COLO668 (cell line): ENCODE measurements at regions not wholly inside any gene's neighbourhood (a gene's known extent, or its start where the extent isn't known, plus 50 kb on each side); places are given as distances from the start of the nearest gene placed in this dataset.
"Not testable (repeated sequence)": the region's sequence is repeated elsewhere in the genome, so short reads cannot be mapped to it uniquely, and the experiment has no call there.

ENCODE experiments used
- DNase-seq: peaks from one replicate; lab custom pipeline; 2025; ENCODE audit not compliant: unreplicated experiment; lab: John Stamatoyannopoulos, UW

- DNase-seq: no peak
Measured at GRCh38 chr21:19198801-19199200, 795.2 kb upstream of the TMPRSS15 start.

- no peak for DNase-seq
Measured at GRCh38 chr21:19218163-19218562, 814.6 kb upstream of the TMPRSS15 start.

- no peak for DNase-seq
Measured at GRCh38 chr21:19224090-19224489, 820.5 kb upstream of the TMPRSS15 start.

- no peak for DNase-seq
Measured at GRCh38 chr21:19228226-19228625, 824.6 kb upstream of the TMPRSS15 start.

- DNase-seq: not testable (repeated sequence)
Measured at GRCh38 chr21:19233841-19234240, 830.3 kb upstream of the TMPRSS15 start.

- DNase-seq: no peak
Measured at GRCh38 chr21:19236209-19236608, 832.6 kb upstream of the TMPRSS15 start.

- no peak for DNase-seq
Measured at GRCh38 chr21:19237608-19238007, 834.0 kb upstream of the TMPRSS15 start.

GRCh38 chr21:19239696-19240095 lies 836.1 kb upstream of the TMPRSS15 start:
- no peak for DNase-seq

- no peak for DNase-seq
Measured at GRCh38 chr21:19244502-19245187, 841.1 kb upstream of the TMPRSS15 start.

GRCh38 chr21:19245188-19245580 lies 841.6 kb upstream of the TMPRSS15 start:
- no peak for DNase-seq

- no peak for DNase-seq
Measured at GRCh38 chr21:19246018-19246417, 842.4 kb upstream of the TMPRSS15 start.

GRCh38 chr21:19256934-19257660 lies 853.5 kb upstream of the TMPRSS15 start:
- no peak for DNase-seq

GRCh38 chr21:19261731-19262376 lies 858.3 kb upstream of the TMPRSS15 start:
- no peak for DNase-seq

- no peak for DNase-seq
Measured at GRCh38 chr21:19266636-19267035, 863.1 kb upstream of the TMPRSS15 start.

- no peak for DNase-seq
Measured at GRCh38 chr21:19268686-19269085, 865.1 kb upstream of the TMPRSS15 start.

- no peak for DNase-seq
Measured at GRCh38 chr21:19275065-19275464, 871.5 kb upstream of the TMPRSS15 start.

- no peak for DNase-seq
Measured at GRCh38 chr21:19276665-19277064, 873.1 kb upstream of the TMPRSS15 start.

- no peak for DNase-seq
Measured at GRCh38 chr21:19286876-19287275, 883.3 kb upstream of the TMPRSS15 start.

GRCh38 chr21:19290328-19290727 lies 886.7 kb upstream of the TMPRSS15 start:
- no peak for DNase-seq

- no peak for DNase-seq
Measured at GRCh38 chr21:19320291-19320690, 916.7 kb upstream of the TMPRSS15 start.

- no peak for DNase-seq
Measured at GRCh38 chr21:19321688-19322087, 918.1 kb upstream of the TMPRSS15 start.

GRCh38 chr21:19322360-19322759 lies 918.8 kb upstream of the TMPRSS15 start:
- DNase-seq: no peak
